SK-N-MC (cell line): ENCODE measurements at regions not wholly inside any gene's neighbourhood (a gene's known extent, or its start where the extent isn't known, plus 50 kb on each side); places are given as distances from the start of the nearest gene placed in this dataset.
"Not testable (repeated sequence)": the region's sequence is repeated elsewhere in the genome, so short reads cannot be mapped to it uniquely, and the experiment has no call there.

Experiments used
- DNase-seq: peaks from one replicate; pipeline ENCODE4 v3.0.0-alpha.2; 2011; ENCODE audit warnings: low read depth, low spot score
- H3K27ac ChIP-seq: fragments of 200-600 bp; sonication (generic); 2 replicates; pipeline ENCODE4 v1.5.1; 2016; ENCODE audit warnings: mixed run types
- H3K36me3 ChIP-seq: fragments of 200-600 bp; sonication (generic); 2 replicates; pipeline ENCODE4 v1.6.1; 2017; ENCODE audit warnings: antibody characterized with exemption, low read length, mixed read lengths; ENCODE audit not compliant: insufficient read depth
- H3K4me3 ChIP-seq: fragments of 200-600 bp; sonication (generic); 2 replicates; pipeline ENCODE4 v1.5.1; 2016
- H3K9ac ChIP-seq: fragments of 200-600 bp; sonication (generic); 2 replicates; pipeline ENCODE4 v1.8.0; 2017; ENCODE audit warnings: mixed run types, mixed read lengths; ENCODE audit not compliant: insufficient read length
- H3K9me3 ChIP-seq: fragments of 200-600 bp; sonication (generic); 2 replicates; pipeline ENCODE4 v1.6.1; 2017; ENCODE audit warnings: low read depth, mild to moderate bottlenecking, antibody characterized with exemption, low read length, moderate library complexity, mixed read lengths
- EZH2 ChIP-seq: fragments of 200-600 bp; sonication (generic); IDR thresholded peaks from one replicate; pipeline ENCODE4 v1.6.1; 2017; ENCODE audit warnings: antibody characterized with exemption
- FOXP2 ChIP-seq: optimal IDR thresholded peaks from 2 replicates; pipeline ENCODE3; 2011; ENCODE audit warnings: mild to moderate bottlenecking, moderate library complexity; ENCODE audit not compliant: insufficient read depth; ENCODE audit errors: extremely low read length, control extremely low read depth
- POLR2AphosphoS5 ChIP-seq: IDR thresholded peaks from 2 replicates; pipeline ENCODE4 v1.6.1; 2012; ENCODE audit warnings: mild to moderate bottlenecking, low read depth, low read length, borderline replicate concordance

DNA sequence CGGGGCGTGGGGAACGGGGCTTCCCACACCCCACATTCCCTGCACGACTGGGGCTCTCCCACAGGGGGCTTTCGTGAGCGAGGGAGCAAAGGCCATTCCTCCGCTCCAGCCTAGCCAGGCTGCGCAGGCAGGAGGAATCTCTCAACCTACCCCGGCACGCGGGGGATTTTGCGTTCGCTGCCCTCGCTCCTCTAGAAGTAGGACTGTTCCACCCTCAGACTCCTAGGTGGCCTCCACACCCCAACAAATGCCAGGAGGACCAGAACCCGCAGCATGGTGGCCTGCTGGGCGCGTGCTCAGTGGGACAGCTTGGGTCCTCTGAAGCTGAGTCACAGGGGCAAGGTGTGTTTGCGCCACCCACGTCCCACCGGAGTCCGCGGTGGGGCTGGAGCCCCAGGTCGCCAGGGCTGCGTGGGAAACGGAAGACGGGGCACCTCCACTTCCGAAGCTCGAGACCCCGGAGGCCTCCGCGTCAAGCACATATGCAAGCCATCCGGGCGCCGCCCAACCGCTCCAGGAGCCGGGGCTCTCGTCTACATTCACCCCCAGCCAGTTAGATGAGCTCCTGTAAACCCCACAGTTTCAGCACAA, 1938.5 kb upstream of the DEFB115 start:
- Histone ChIP-seq H3K9ac (no peak overlapping the region), H3K4me3 (no peak overlapping the region), H3K27ac (no peak overlapping the region), H3K36me3 (no peaks in the 10 kb centered on the region), H3K9me3 (no peaks in the 10 kb centered on the region)
- DNase-seq = no peak
- TF ChIP-seq EZH2 = no peak
- TF ChIP-seq FOXP2 = no peak
- no peak for TF ChIP-seq POLR2AphosphoS5

DNA sequence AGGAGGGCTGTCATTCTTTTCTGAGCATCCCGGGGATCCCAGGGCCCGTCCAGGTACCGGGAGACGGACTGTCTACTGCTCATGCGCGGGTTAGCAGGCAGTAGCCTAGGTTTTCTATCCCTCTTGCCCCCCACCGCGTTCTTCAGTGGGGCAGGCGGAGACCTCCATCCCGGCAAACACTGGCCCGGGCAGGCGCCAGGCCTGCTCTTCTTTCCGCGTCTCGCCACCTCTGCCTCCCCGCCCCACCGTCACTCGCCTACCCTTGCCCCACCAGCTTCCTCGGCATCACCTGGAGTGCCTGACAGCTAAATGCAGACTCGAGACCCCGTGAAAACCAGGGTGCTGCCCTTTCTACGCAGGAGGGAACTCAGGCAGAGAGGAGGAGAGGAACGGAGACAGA, 1937.7 kb upstream of the DEFB115 start:
- H3K27ac ChIP-seq = no peak overlapping the region
- TF ChIP-seq POLR2AphosphoS5 (no peak), FOXP2 (no peak), EZH2 (no peak)
- no peaks in the 10 kb centered on the region for H3K36me3 ChIP-seq
- H3K9ac ChIP-seq = no peak overlapping the region
- no peak overlapping the region for H3K4me3 ChIP-seq
- H3K9me3 ChIP-seq = no peaks in the 10 kb centered on the region
- no peak for DNase-seq

DNA sequence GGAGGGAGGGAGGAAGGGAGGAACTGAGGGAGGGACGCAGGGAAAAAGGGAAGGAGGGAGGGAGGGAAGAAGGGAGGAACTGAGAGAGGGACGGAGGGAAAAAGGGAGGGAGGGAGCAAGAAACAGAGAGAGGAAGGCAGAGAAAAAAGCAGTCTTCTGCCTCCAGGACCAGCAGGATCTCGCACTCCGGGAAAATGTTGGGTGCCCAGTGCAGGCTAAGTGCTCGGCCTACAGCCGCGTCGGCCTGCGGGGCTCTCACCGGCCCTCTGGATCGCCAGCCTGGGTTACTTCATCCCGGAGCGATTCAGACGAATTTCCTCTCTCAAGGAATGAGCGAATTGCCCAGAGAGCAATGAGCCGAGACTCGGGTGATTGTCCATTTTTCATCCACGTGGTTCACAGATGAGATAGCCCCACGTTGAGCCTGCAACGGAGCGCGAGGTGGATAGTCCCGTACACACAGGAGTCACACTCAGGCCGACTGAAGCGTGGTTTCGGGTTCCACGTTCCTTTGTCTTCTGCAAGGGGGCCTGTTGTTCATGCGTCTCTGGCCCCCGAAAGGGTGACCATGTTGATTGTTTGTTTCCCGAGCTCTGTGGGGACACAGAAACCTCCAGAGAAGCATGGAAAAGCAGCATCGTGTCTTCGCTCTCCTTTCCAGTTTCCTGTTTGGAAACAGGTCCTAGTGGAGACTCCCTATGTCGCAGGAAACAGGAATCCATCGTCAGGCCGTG, 1937.1 kb upstream of the DEFB115 start:
- H3K4me3 ChIP-seq, H3K9ac ChIP-seq, DNase-seq, H3K9me3 ChIP-seq, H3K27ac ChIP-seq, H3K36me3 ChIP-seq: not testable (repeated sequence)

DNA sequence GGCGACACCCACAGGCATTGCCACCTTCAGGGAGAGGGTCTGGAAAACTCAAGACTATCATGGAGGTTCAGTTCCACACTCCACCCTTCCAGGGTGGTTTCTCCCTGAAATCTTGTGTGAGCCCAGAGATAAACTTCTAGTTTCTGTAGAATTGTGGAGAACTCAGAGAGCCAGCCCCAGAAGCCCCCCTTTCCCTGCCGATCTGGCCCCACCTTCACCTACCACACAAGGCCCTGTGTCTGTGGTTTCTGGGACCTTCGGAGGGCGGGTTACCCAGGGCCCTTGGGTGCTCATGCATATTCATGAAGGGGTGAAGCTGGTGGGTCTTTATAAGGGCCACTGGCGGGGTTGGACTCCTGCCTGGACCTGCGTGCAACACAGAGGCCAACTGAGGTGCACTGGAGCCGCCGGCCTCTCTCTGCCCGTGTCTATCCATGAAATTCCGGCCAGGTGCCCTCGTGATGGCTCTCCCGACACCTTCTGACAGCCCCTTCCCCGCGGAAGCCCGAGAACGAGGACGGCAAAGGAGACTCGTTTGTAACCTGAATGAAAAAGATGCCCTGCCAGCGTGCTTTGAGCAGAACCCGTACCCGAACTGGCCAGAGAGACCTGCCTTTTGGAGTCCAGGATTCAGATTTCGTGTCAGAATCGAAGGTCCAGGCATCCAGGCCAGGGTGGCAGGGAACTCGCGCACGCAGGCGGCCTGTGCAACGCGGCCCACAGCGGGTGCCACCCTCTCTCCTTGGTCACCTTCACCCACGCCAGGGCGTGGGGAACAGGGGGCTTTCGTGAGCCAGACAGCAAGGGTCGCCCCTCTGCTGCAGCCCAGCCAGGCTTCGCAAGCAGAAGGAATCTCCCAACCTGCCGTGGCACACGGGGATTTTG, 1933.6 kb upstream of the DEFB115 start:
- not testable (repeated sequence) for H3K4me3 ChIP-seq, H3K27ac ChIP-seq, H3K36me3 ChIP-seq, DNase-seq, H3K9ac ChIP-seq, H3K9me3 ChIP-seq

DNA sequence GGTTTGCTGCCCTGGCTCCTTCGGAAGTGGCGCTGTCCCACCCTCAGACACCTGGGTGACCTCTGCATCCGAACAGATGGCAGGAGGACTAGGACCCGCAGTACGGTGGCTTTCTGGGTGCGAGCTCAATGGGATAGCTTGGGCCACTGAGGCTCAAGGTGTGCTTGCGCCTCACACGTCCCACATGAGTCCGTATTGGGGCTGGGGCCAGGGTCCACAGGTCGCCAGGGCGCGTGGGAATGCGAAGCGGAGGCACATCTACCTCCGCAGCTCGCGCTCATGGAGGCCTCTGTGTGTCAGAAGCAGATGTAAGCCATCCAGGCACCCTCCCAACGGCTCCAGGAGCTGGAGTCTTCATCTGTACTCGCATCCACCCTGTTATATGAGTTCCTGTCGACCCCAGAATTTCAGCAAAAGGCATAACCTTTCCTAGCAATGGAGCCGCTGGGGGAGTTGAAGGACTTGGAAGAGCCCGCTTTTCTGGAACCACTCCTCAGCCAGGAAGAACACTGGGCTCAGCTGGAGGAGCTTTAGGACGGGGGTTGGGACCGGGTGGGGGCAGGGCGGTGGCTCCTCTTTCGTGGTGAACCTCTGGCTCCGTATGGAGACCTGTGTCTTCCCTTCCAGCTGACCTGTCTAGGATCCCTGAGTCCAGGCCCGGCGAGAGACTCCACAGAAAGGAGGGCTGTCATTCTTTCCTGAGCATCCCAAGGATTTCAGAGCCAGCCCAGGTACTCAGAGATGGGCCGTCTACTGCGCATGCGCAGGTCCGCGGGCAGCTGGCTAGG, 1932.8 kb upstream of the DEFB115 start:
- not testable (repeated sequence) for H3K9me3 ChIP-seq

DNA sequence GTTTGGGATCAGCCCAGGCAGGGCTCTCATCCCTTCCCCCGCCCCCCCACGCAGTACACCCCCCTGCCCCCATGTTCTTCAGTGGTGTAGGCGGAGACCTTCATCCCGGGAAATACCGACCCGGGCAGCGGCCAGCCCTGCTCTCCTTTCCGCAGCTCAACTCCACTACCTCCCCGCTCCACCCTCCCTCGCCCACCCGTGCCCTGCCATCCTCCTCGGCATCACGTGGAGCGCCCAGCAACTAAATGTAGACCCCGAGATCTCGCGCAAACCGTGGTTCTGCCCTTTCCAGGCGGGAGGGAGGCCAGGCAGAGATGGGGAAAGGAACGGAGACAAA, 1932.2 kb upstream of the DEFB115 start:
- no peak for DNase-seq
- Histone ChIP-seq H3K27ac (no peak overlapping the region), H3K9me3 (no peaks in the 10 kb centered on the region), H3K36me3 (no peaks in the 10 kb centered on the region), H3K4me3 (no peak overlapping the region), H3K9ac (no peak overlapping the region)
- TF ChIP-seq EZH2 (no peak), POLR2AphosphoS5 (no peak), FOXP2 (no peak)

More for the DNA sequence above, 1932.8 kb upstream of the DEFB115 start:
- H3K4me3 ChIP-seq, H3K9ac ChIP-seq, DNase-seq, H3K27ac ChIP-seq, H3K36me3 ChIP-seq: not testable (repeated sequence)

DNA sequence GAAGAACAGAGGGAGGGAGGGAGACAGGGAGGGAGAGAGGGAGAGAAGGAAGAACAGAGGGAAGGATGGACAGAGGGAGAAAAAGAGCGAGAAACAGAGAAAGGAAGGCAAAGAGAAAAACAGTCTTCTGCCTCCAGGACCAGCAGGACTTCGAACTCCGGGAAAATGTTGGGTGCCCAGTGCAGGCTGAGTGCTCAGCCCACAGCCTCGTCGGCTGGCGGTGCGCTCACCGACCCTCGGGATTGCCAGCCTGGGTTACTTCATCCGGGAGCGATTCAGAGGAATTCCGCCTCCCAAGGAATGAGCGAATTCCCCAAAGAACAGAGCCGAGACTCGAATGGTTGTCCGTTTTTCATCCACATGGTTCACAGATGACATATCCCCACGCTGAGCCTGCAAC, 1931.7 kb upstream of the DEFB115 start:
- not testable (repeated sequence) for H3K36me3 ChIP-seq, H3K9me3 ChIP-seq, DNase-seq, H3K27ac ChIP-seq, H3K4me3 ChIP-seq, H3K9ac ChIP-seq

DNA sequence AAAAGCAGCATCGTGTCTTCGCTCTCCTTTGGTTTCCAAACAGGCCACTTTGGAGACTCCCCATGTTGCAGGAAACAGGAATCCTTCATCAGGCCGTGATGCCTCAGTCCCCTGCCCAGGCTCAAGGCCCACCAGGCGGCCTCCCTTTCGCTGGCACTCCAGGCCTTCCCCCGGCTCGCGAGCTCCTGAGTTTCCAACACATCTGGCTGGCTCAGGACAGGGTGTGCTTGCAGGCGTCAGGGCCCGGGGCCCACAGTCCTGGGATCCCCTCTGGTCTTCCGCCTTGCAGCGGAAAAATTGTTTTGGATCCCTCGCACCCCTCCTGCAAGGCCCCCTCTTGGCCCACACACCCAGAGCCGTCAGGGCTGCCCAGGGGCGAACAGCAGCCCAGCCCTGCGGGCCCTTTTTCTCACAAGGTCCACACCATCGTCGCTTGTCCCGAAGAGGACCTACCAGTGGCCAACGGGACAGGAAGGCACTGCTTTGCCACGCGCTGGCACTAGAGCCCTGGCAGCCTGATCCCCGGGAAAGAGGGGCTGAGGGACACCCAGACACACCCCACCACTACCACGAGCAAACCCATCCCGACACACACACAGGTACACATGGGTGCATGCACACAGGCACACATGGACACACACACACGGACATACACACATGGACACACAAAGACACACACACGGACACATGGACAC, 1930.9 kb upstream of the DEFB115 start:
- Histone ChIP-seq H3K36me3 (no peaks in the 10 kb centered on the region), H3K27ac (no peak overlapping the region), H3K9me3 (no peaks in the 10 kb centered on the region), H3K4me3 (no peak overlapping the region), H3K9ac (no peak overlapping the region)
- no peak for DNase-seq
- TF ChIP-seq FOXP2 = no peak
- no peak for TF ChIP-seq POLR2AphosphoS5
- no peak for TF ChIP-seq EZH2

DNA sequence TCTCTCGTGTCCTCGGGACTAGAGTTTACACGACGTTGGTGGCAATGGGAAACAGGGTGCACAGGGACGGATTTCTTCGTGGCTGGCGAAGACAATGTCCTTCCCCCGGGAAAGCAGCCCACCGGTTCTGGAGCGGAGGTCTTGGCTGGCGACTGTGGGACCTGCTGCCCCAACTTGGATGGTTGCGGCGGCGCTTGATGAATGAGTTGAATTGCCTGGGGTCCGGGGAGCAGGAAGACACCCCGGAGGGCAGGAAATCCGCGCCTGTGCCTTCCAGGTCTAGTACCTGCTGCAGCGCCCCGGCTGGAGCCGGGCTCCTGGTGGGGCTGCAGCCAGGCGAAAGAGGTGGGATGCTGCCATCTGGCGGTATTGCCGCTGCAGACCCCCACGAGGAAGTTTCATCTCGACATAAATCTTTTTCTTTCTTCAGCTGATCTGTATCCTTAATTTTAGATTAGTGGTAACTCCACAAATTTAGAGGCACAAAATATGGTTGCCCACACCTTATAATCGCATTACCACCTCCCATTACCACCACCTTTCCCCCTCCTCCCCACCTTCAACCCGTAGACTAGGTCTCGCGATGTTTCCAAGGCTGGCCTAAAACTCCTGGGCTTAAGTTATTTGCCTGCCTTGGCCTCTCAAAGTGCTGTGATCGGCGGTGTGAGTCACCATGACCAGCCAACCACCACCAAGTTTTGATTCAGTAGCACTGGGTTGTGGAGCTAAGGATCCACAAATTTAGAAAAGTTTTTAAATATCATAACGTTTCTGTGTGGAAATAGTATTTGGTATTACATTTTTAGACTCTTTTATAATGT, 1929.7 kb upstream of the DEFB115 start:
- H3K4me3 ChIP-seq, H3K36me3 ChIP-seq, H3K27ac ChIP-seq, DNase-seq, H3K9me3 ChIP-seq, H3K9ac ChIP-seq: not testable (repeated sequence)

DNA sequence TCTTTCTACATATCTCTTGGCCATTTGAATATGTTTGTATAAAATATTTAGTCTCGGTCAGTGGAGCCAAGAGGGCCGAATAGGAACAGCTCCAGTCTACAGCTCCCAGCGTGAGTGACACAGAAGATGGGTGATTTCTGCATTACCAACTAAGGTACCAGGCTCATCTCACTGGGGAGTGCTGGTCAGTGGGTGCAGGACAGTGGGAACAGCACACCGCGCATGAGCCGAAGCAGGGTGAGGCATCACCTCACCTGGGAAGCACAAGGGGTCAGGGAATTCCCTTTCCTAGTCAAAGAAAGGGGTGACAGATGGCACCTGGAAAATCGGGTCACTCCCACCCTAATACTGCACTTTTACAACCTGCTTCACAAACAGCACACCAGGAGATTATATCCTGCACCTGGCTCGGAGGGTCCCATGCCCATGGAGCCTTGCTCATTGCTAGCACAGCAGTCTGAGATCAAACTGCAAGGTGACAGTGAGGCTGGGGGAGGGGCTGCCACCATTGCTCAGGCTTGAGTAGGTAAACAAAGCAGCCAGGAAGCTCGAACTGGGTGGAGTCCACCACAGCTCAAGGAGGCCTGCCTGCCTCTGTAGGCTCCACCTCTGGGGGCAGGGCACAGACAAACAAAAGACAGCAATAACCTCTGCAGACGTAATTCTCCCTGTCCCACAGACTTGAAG, 1926.9 kb upstream of the DEFB115 start:
- not testable (repeated sequence) for H3K9ac ChIP-seq, H3K36me3 ChIP-seq, H3K27ac ChIP-seq, H3K4me3 ChIP-seq, H3K9me3 ChIP-seq, DNase-seq
